HS-5 (cell line): ENCODE measurements at regions not wholly inside any gene's neighbourhood (a gene's known extent, or its start where the extent isn't known, plus 50 kb on each side); places are given as distances from the start of the nearest gene placed in this dataset.

Experiments used
- DNase-seq: peaks from one replicate; pipeline ENCODE4 v3.0.0-alpha.2; 2012; ENCODE audit warnings: low read depth

DNA sequence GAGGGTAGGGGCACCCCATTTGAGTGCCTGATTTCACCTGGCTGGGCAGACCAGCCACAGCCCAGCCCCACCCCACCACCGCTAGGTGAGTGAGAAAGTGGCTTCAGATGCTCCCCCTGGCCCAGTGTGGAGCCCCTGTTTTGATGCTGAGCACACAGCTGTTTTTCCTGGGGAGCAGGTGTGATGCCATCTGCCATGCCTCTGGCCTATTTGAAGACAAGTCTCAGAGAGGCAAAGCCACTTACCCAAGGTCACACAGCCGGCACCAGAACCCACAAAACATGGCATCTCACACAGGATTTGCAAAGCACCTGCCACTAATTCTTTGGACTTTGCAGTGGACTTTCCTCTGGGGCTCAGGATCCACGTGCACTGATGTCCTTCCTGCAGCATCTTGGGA, 131.3 kb downstream of the INHBB start:
- DNase-seq: no peak

- no peak for DNase-seq
Measured at GRCh38 chr2:120477831-120478481, 132.0 kb downstream of the INHBB start.

GRCh38 chr2:120480346-120480902, 134.5 kb downstream of the INHBB start:
- no peak for DNase-seq

GRCh38 chr2:120480903-120481445, 135.0 kb downstream of the INHBB start:
- no peak for DNase-seq

- no peak for DNase-seq
Measured at GRCh38 chr2:120481446-120482194, 135.7 kb downstream of the INHBB start.

GRCh38 chr2:120482334-120482733, 136.4 kb downstream of the INHBB start:
- no peak for DNase-seq

GRCh38 chr2:120483355-120483754, 137.4 kb downstream of the INHBB start:
- no peak for DNase-seq

GRCh38 chr2:120485096-120485495, 139.2 kb downstream of the INHBB start:
- DNase-seq: no peak

DNA sequence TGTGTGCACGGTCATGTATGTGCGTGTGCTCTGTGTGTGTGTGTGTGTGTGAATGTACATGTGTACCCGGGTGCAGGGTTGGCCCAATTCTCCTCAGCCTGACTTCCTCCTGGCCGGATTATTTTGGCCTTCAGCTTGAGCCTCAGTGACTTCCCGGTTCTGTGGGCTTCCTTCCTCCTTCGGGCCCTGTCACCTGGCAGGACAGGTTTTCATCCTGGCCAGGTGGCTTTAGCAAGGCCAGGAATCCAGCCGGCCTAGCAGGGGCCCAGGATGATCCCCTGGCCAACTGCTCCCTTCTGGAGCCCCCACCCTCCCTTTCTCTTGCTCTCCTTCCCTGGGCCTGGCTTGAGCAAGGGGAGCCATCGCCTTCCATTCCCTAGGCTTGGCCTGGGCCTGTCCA, 140.5 kb downstream of the INHBB start:
- no peak for DNase-seq

DNA sequence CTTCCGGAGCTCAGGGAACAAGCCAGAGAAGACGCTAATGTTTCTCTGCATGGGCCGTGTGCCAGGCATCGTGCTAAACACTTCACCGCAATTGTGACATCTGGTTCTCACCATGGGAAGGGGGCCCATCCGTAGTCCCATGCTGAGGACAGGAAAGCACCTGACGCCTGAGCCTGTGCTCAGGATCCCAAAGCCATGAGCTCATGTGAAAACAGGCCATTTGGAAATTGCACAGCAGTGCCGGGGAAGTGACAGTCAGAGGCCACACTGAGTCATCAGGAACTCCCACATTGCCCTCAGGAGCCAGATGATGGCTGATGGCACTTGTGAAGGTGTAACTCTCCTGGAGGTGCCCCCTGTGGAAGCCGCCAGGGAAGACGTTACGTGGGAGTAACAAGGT, 141.0 kb downstream of the INHBB start:
- no peak for DNase-seq

DNA sequence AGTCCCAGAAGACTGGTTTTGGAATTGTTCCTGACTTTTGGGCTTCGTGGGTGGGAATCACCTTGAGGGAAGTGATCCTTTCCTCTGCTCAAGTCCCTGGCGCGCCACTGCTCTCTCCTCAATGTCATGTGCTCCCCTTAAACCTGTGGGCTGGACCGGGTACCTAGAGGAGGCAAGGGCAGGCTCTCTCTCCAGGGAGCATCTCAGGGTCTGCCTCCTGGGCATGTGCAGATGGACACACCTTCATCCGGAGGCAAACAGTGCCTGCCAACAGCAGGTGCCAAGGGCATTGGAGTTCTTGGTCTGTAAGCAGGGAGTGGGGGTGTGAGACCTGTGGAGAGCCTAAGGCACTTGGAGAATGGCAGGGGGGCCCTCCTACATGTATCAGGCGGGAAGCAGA, 142.6 kb downstream of the INHBB start:
- DNase-seq: no peak

DNA sequence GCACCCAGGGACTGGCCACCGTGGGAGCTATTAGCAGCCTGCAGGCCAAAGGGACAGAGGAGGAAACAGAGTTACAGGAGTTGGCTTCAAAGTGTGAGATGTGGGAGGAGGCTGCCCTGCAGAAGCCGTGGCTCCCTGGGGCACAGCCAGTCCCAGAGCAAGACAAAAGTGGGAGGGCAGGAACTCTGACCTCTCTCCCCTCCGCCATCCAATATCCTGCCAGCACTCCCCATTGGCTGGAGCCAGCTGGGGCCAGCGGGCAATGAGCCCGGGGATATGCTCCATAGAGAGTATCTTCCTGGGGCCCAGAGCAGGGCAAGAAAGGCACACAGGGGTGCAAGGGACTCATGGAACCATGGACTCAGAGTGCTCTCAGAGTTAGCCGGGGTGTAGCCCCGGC, 143.1 kb downstream of the INHBB start:
- no peak for DNase-seq

- no peak for DNase-seq
Measured at GRCh38 chr2:120490091-120490798, 144.3 kb downstream of the INHBB start.

DNA sequence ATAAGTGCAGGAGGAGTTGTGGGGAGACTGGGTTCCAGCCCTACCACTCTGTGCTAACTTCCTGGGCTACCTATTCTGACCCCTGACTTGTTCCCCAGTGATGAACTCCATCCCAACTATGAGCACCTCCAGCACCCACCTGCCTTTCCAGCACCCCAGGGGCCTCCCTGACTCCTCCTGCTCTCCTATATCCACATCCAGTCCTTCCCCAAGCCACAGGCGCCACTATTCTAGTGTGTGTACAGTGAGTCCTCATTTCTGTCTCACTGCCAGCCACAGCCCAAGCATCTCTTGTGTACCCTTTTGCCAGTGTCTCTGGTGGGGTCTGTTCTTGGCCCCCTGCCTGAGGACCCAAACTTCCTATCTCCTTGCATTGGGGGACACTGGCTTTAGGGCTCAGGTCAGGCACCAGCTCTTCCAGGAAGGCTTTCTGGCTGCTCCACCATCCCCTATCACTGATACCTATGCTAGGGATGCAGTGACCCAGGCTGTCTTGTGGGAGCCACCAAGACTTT, 145.2 kb downstream of the INHBB start:
- DNase-seq: no peak

GRCh38 chr2:120493231-120493630, 147.3 kb downstream of the INHBB start:
- DNase-seq: no peak

DNA sequence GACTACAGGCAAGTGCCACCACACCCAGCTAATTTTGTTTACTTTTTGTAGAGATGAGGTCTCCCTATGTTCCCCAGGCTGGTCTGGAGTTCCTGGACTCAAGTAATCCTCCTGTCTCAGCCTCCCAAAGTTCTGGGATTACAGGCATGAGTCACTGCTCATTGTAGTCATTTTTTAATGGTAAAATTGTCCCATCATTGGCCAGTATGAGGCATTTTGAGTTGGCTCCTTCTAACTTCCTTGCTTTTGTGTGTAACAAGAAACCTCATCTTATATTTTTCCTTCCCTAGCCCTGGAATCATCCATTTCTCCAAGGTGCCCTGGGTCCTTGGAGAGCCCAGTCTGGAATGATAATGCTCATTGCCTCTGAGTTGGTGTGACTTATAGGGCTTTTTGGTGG, 148.5 kb downstream of the INHBB start:
- no peak for DNase-seq

DNA sequence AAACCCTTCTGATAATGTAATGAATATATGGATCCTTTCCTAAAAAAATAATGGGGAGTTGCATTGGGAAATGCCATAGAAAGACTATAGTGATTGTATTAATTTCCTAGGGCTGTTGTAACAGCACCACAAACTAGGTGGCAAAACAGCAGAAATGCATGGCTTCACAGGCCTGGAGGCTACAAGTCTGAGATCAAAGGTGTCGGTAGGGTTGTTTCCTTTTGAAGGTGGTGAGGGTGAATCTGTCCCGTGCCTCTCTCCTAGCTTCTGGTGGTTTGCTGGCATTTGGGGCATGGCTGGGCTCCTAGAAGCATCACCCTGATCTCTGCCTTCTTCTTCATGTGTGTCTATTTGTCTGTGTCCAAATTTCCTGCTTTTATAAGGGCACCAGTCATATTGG, 149.7 kb downstream of the INHBB start:
- DNase-seq: no peak

DNA sequence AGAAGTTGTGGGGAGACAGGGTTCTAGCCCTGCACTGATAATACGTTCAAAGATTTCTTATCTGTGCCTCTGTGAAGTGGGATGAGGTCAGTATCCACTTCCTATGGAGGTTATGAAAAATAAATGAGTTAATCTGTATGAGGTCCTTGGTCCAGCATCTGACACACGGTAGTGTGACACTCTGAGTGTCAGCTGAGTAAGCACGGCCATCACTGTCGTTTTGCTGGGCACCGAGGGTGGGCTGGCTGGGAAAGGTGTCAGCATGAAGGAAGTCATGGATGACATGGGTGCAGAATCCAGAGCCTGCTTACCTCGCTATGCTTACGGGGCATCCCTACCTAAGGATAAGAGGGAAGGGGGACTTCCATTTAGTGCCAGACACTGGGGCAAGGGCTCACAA, 150.3 kb downstream of the INHBB start:
- DNase-seq: no peak

DNA sequence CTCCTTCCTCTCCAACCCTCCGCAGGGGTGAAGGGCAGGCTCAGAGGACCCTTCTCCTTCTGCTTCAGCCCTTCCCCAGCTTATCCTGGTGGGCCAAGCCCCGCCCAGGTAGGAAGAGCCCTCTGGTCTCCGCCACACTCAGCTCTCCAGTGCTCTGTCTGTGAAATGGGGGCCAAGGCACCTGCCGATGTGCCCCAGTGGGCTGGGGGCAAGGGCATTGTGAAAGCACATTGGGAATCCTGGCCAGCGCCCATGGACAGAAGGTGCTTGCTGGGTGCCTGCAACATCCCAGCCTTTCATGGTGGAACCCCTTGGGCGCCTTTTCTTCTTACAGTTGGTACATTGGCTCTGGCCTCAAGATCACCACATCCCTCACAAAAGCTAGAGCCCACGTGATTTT, 150.8 kb downstream of the INHBB start:
- no peak for DNase-seq

- no peak for DNase-seq
Measured at GRCh38 chr2:120497261-120497977, 151.5 kb downstream of the INHBB start.

DNA sequence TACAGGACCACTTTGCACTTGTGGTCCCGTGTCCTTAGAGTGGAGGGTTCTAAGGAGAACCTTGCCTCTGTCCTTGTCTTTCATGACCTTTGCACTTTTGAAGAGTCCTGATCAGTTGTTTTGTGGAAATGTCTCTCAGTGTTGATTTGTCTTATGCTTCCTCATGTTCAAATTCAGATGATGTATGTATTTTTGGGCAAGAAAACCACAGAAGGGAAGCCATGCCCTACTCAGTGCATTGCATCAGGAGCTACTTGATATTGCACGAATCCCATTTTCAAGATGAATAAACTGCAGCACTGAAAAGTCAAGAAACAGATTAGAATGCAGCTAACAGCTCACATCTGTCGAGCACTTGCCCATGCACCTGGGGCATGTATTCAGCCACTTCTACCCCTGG, 152.2 kb downstream of the INHBB start:
- no peak for DNase-seq
